Right ventricle myocardium inferior (tissue), 1 donor: ENCODE measurements at regions not wholly inside any gene's neighbourhood (a gene's known extent, or its start where the extent isn't known, plus 50 kb on each side); places are given as distances from the start of the nearest gene placed in this dataset.
"Not testable (repeated sequence)": the region's sequence is repeated elsewhere in the genome, so short reads cannot be mapped to it uniquely, and the experiment has no call there.

Source experiments
- ATAC-seq: fragments of 200-7000 bp; cut with Tn5 transposase; one replicate; pipeline ENCODE4 v1.9.1; 2020; ENCODE audit warnings: mild to moderate bottlenecking, moderate library complexity
- DNase-seq: peaks from one replicate; pipeline ENCODE4 v3.0.0; 2021; ENCODE audit errors: missing footprints
- intact Hi-C: fragments of 100-400 bp; cut with DNase I; formaldehyde crosslinking; loops from one replicate; pipeline ENCODE4 v1.11.0; 2022
- donor health status: DM: no; HTN: yes; CAD: no; lungs with severe emphysema.

DNA sequence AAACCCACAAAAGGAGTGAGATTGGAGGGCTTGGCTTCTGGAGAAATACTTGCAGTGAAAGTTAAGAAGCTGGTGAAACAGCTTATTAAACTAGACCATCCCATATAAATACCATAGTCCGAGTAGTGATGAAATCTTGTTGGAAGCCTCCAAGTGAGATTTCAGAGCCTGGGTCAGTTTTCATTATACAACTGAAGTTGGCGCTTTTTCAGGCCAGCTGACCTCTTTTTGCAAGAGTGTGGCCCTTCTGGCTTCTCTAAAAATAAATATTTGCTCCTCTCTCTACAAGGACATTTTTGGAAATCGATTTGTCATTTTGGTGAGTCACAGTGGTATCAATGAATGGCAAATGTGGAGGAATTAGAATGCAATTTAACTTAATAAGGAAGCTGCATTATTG, 51.2 kb upstream of the THRB start:
- ATAC-seq (peak; percentile 75), DNase-seq (peak; percentile 61)
- intact Hi-C loops, result no loop called here

DNA sequence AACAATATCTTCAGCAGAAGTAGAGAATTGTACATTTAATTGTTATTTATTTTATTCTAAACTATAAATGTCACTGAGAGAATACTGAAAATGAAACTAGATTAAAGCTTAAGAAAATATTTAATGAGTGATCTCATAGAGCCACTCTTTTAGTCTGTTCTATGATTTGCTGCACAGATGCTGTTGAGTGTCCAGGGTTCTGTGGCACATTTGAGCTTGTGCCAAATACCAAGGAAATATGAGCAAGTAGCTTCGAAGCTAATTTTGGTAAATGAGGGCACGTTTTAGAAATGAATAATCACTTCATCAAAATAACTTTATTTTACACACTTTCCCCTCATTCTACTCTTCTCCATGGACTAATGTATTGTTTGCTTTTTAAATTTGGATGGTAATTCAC, 53.6 kb upstream of the THRB start:
- ATAC-seq (no peak), DNase-seq (no peak)
- intact Hi-C loops, result no loop called here

DNA sequence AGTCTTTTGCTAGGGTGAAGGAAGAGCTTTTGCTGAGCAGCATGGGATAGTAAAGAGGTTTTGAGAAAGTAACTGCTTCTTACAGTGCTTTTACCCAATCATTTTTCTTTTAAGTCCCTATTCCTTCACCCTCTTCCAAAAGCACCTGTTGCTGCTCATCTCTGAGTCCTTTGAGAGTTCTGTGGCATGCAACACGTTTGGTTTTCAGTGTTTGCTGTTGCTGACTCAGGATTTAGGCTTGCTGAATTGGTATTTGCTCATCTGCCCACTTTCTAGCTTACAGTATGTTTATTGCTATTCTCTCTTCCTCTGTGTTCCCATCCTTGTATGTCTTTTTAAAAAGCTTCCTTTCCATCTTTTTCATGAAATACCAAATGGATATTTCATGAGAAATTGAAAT, 55.9 kb upstream of the THRB start:
- intact Hi-C loops, result no loop called here
- ATAC-seq (no peak), DNase-seq (no peak)

DNA sequence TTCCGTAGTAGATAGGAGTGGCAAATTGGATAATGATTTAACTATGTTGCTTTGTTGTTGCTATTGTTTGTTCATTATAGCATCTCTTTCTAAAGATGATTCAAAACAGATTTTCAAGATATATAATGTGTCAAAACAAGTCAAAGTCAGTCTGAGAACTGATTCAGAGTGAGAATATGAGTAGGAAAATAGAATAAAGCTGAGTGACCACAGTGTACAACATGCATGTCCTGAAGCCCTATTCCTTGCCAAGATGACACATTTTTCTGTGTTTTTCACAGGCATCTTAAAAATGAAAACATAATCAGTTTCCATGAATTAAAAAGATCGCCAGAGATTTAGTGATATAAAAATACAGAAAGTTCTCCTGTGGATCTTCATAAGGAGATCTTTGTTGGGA, 57.0 kb upstream of the THRB start:
- ATAC-seq, result no peak
- intact Hi-C loops, result no loop called here
- DNase-seq, result no peak

DNA sequence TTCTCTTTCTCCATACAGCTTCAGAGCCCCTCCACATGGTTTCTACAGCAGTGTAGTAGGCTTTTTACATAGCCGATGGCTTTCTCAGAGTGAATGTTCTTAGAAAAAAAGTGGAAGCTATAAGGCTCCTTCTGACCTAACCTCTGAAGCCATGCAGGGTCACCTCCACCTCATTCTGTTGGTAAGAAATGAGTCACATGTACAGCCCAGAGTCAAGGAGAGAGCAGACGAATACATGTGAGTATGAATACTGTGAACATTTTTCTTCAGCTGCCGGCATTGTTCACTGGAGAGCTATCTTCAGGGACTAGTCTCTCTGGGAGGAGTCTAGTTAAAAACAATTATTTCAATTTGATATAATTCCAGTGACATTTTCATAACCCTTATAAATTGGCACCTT, 68.2 kb upstream of the THRB start:
- intact Hi-C loops, result no loop called here
- DNase-seq (no peak), ATAC-seq (no peak)

DNA sequence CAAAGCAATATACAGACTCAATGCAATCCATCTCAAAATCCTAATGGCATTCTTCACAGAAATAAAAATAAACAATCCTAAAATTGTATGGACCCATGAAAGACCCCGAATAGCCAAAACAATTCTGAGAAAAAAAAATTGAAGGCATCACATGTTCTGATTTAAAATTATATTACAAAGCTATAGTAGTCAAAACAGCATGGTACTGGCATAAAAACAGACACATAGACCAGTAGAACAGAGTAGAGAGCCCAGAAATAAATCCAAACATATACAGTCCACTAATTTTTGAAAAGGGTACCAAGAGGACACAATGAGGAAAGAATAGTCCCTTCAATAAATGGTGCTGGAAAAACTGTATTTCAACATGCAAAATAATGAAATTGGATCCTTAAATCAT, 70.4 kb upstream of the THRB start:
- ATAC-seq, result no peak
- no peak for DNase-seq
- intact Hi-C loops, result no loop called here

DNA sequence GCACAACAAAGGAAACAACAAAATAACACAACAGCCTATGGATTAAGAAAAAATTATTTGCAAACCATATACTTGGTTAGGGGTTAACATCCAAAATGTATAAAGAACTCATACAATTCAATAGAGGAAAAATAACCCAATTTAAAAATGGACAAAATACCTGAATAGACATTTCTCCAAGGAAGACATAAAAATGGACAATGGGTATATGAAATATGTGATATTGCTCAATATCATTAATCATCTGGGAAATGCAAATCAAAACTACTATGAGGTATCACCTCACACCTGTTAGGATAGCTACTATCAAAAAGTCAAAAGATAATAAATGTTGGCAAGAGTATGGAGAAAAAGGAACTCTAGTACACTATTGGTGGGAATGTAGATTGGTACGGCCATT, 71.0 kb upstream of the THRB start:
- ATAC-seq, result no peak
- intact Hi-C loops, result no loop called here
- DNase-seq, result no peak

DNA sequence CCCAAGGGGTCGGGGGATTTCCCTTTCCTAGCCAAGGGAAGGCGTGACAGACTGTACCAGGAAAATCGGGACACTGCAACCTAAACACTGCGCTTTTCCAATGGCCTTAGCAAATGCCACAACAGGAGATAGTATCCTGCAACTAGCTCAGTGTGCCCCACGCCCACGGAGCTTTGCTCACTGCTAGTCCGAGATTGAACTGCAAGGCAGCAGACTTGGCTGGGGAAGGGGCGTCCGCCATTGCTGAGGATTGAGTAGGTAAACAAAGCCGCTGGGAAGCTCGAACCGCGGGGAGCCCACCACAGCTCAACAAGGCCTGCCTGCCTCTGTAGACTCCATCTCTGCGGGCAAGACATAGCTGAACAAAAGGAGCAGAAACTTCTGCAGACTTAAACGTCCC, 72.3 kb upstream of the THRB start:
- intact Hi-C loops, result no loop called here
- DNase-seq, result no peak

DNA sequence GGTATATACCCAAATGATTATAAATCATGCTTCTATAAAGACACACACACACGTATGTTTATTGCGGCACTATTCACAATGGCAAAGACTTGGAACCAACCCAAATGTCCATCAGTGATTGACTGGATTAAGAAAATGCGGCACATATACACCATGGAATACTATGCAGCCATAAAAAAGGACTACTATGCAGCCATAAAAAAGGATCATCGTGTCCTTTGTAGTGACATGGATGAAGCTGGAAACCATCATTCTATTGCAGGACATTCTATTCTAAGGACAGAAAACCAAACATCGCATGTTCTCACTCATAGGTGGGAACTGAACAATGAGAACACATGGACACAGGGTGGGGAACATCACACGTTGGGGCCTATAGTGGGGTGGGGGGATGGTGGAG, 77.8 kb upstream of the THRB start:
- DNase-seq, intact Hi-C loops, ATAC-seq: not testable (repeated sequence)

More for the DNA sequence above, 72.3 kb upstream of the THRB start:
- ATAC-seq, result no peak

DNA sequence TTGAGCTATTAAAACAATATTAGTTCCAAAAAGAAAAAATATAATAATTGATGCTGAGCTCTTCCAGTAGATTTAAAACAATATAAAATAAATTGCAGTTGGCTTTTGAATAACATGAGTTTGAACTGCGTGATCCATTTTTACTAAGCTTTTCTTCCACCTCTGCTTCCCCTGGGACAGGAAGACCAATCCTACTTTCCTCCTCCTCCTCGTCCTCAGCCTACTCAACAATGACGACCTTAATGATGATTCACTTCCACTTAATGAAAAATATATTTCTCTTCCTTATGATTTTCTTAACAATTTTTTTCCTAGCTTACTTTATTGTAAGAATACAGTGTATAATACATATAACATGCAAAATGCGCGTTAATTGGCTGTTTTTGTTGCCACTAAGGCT, 78.9 kb upstream of the THRB start:
- DNase-seq, result no peak
- intact Hi-C loops, result no loop called here

DNA sequence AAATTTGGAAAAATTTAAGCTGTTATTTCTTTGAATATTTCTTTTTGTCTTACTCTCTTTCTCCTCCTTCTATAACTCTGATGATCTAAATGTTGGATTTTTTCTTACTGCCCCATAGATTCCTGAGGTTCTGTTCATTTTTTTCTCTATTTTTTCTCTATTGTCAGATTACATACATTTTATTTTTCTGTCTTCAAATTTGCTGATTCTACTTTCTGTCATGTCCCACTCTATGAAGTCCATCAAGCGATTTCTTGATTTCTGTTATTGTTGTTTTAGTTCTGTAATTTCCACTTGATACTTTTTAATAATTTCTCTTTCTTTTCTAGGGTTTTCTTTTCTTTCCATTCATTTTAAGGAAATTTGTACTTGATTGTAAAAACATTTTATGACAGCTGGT, 83.7 kb upstream of the THRB start:
- ATAC-seq (no peak), DNase-seq (no peak)
- intact Hi-C loops, result no loop called here

More for the DNA sequence above, 78.9 kb upstream of the THRB start:
- no peak for ATAC-seq

DNA sequence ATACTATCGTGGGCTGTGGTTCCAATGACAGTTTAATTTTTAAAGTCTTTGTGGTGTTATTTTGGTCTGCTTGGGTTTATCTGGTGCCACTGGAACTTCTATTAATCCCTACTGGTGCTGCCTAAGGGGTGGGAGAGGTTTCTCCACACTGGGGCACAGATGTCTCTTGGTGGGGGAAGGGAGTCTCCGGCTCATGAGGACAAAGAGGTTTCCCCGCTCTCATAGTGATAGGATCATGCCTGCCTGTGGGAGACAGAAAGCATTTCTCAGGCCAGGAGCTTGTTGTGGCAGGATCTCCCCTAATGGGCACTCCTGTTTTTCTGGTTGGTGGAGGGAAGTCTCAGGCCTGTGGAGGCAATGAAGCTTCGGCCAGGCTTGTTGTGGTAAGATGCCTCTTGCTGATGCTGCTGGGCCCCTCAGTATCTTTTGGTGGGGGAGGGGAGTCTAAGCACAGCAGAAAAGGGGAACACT, 84.3 kb upstream of the THRB start:
- DNase-seq (no peak), ATAC-seq (no peak)
- intact Hi-C loops, result no loop called here

DNA sequence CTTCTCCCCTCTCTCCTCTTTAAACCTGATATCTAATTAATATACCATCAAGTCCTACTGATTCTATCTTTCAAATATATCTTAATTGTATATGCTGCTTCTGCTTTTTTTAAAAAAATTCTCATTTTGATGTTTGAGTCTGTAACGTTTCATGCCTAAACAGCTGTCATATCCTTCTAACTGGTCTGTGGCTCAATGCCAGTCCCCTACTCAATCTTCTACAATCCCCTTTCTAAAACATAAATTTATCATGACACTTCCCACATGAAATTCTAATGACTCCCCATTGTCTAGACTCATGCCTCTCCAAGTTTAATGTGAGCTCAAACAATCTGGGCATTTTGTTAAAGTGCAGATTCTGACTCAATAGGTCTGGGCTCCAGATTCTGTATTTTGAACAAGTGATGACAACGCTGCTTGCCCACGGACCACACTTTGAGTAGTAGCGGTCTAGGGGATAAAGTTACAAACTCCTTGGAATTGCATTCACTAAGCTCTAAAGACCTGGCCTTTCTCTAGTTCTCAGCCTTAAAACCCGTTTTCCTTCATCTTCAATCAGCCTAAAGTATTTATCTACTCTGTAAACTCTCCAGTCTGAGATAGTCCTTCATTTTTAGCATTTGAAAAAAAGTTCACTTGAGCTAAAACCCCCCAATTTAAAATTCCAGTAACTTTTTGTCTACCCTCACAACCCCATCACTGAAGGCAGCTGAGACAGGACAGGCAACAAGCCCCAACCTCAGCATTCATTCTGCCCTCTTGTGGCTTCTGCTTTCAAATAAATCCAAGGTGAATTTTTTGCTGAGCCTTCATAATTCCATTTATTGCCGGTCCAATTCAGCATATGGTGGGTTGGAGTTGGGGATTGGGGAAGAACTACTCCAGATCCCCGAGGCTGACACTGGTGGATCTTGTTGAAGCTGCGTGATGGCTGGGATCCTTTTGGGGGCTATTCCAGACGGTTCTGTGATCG, 88.1 kb upstream of the THRB start:
- intact Hi-C loops, result loop anchor here (5.0 kb wide), 3 partner anchors 85 to 585 kb away; no protein-coding TSS in a partner anchor
- ATAC-seq, result peak; percentile 60

DNA sequence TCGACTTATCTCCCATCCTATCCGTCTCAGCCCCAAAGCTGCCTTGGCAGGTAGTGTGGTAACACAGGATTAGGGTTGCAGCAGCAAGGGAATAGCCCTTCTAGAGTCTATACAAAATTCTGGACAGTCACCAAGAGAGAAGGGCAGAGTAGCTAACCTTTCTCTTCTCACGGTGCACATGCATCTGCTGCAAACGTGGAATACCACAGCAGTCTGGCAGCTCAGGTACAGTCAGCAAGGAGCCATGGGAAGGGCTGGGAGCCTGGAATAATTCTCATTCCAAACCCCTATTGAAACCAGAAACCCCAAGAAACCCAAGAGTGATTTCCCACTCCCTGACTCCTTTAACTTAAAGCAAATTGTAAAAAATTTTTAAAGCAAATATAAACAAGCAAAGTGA, 92.3 kb upstream of the THRB start:
- ATAC-seq (no peak), DNase-seq (no peak)
- intact Hi-C loops, result no loop called here

More for the DNA sequence above, 88.1 kb upstream of the THRB start:
- DNase-seq, result no peak

DNA sequence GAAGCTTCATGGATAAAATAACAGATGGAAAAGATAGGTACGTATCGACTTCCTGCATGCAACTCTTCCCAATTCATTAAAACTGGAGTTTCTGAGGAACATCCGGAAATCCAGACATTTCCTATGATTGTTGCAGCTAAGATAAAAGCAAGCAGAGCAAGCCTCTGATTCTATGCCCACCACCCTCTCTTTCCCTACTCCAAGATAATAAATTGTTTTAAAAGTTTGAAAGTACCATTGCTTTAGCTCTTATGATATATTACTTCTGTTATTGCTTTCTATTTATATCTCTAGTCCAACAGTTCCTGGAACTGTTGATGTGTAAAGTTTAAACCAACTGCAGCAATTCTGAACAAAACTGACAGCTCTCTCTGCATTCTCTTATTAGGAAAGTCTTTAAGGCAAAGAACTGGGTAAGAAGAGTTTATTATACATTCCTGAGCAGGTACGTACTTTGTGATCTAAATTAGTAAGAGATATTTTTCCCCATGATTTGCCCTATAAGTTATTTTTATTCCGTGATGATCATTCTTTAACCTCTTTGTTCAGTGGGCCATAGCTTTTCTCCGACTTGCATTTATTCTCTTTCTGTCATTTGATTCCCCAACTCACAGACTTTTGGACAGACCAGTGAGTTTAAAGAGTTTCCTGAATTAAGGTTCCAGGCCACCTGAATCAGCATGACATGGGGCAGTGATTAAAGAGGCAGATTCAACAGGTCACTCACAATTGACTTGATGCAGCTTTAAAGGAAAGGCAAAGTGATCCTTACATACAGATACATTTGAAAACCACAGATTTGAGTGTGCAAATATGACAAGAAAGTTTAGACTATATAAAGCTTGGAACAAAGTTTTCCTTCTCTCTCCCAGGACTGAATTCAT, 94.2 kb upstream of the THRB start:
- intact Hi-C loops, result no loop called here
- no peak for ATAC-seq

DNA sequence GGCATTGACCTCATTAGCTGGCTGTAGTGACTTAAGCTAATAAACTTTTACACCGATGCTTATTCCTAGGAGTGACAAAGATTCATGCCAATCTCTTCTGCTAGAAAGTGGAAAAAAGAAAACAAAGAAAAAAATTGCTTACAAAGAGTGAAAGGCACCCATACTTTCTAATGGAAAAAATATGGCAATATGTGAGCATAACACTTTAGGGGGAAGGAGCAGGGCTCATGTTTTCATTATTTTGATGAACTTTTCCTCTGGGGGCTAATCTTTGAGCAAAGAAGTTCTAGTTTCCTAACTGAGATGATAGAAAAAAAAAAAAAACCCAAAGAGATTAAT, 94.8 kb upstream of the THRB start:
- ATAC-seq (no peak), DNase-seq (no peak)
- intact Hi-C loops, result no loop called here

More for the DNA sequence above, 94.2 kb upstream of the THRB start:
- no peak for DNase-seq

DNA sequence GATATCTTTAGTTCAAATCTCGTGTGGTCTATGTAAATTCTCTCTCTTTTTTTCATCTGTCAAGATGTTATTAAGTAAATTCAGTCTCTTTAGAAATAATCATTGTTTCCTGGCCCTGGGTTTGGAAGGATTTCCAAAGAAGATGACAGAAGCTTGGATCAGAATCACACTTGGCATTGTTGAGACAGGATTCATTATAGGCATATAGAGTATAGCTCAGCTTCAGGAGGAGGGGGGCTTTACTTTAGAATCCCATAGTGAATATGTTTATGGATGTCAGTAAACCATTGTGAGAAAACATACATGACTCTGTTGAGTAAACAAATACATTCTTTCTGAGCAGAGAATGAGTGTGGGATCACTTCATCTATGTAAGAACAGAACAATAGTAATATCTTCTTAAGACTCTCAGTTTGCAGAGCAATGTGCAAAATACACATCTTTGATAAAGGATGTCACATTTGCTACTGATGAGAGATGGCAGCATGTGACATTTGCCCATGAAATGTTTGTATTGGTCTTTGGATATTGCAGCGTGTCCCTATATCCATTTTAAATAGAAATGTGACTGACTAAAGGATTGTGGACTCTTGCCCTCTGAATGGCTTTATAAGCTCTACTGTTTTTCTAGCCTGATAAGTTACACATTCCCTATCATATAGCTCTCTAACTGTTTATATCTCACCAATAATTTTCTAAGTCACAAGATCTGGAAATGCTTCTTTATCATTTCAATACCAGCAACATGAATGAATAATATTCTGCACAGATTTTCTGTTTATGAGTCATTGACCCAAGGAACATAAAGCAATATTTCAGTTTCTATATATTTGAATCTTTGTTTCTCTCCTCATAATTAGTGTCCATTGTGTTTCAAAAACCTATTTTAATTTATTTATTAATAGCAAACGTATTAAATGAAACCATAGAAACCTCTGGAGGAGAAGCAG, 95.6 kb upstream of the THRB start:
- ATAC-seq (no peak), DNase-seq (no peak)
- intact Hi-C loops, result no loop called here

DNA sequence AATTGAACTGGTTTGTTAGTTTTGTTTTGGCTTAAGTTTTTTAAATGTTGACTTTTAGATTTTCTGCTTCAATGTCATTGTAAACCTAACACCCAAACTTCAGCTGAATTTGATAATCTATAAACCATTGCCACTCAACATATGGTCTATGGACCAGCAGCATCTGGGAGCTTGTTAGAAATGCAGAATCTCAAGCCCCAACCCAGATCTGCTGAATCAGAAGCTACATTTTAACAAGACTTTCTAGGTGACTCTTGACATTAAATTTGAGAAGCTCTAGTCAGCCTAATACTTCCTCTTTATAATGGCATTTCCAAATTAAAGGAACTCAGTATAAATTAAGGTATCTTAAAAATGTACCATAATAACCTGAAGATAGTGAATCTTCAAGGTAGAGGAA, 96.5 kb upstream of the THRB start:
- intact Hi-C loops, result no loop called here
- DNase-seq (no peak), ATAC-seq (no peak)
